NT2/D1 (cell line): ENCODE measurements at regions not wholly inside any gene's neighbourhood (a gene's known extent, or its start where the extent isn't known, plus 50 kb on each side); places are given as distances from the start of the nearest gene placed in this dataset.

Source experiments
- SUZ12 ChIP-seq: IDR thresholded peaks from 2 replicates; pipeline ENCODE4 v1.6.1; 2011; ENCODE audit not compliant: insufficient read length, insufficient read depth; ENCODE audit errors: extremely low read depth
- YY1 ChIP-seq: IDR thresholded peaks from 2 replicates; pipeline ENCODE4 v1.6.1; 2011; ENCODE audit not compliant: insufficient read length, insufficient read depth
- ZNF274 ChIP-seq: IDR thresholded peaks from 2 replicates; pipeline ENCODE4 v1.6.1; 2011; ENCODE audit warnings: mild to moderate bottlenecking, low read depth, low read length

DNA sequence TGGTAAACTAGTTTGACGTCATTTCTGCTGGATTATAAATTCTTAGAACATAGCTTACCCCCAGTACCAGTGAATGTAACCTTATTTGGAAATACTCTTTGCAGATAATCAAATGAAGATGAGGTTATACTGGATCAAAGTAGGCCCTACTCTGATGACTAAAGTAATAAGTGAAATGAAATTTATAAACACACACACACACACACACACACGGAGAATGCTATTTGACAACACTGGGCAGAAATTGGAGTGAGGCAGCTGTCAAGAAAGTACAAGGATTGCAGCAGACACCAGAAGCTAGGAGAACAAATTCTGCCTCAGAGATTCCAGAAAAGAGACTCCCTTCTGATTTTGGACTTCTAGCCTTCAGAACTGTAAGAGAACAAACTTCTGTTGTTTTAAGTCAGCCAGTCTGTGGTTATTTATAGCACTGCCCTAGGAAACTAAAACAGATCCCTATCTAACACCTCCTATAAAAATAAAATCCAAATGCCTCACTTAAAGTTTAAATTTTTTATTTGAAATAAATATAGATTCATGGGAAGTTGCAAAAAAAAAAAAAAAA is 448.6 kb downstream of the PCDH18 start:
- TF ChIP-seq YY1: no peak
- TF ChIP-seq ZNF274: no peak
- TF ChIP-seq SUZ12: no peak
